Pancreas (tissue), 10 donors: ENCODE measurements at regions not wholly inside any gene's neighbourhood (a gene's known extent, or its start where the extent isn't known, plus 50 kb on each side); places are given as distances from the start of the nearest gene placed in this dataset.

Experiments used
- ATAC-seq, 4 donors: fragments of 200-7000 bp; cut with Tn5 transposase; one replicate each; pipeline versions ENCODE4 v1.8.0 to v1.9.1; 2020; ENCODE audit warnings: mild to moderate bottlenecking in 4 of 4, moderate library complexity in 4 of 4
- DNase-seq, 6 donors: peaks; one replicate each; pipeline ENCODE4 v3.0.0-alpha.2; 2020
- FAIRE-seq: peaks from 2 replicates; lab custom pipeline; 2012; peaks lifted over from hg19 to GRCh38; lab: Jason Lieb, UNC
- H3K27ac ChIP-seq, 4 donors: fragments of 200-600 bp; sonication (generic); 1 replicate in 3 of 4; 2 replicates in 1 of 4; pipeline versions ENCODE4 v1.5.0 to v1.8.0; 2020
- H3K27me3 ChIP-seq, 4 donors: fragments of 200-600 bp; one replicate each; pipeline ENCODE4 v1.8.0; 2021
- H3K36me3 ChIP-seq, 3 donors: fragments of 200-600 bp; sonication (generic) in 1 of 3; one replicate each; pipeline versions ENCODE4 v1.5.0 to v1.8.0; 2020 to 2021
- H3K4me1 ChIP-seq, 3 donors: fragments of 200-600 bp; one replicate each; pipeline ENCODE4 v1.8.0; 2021
- H3K4me3 ChIP-seq, 4 donors: fragments of 200-600 bp; sonication (generic) in 2 of 4; one replicate each; pipeline versions ENCODE4 v1.5.0 to v1.8.0; 2020 to 2021
- H3K9me3 ChIP-seq, 4 donors: fragments of 200-600 bp; one replicate each; pipeline ENCODE4 v1.8.0; 2021
- WGBS, 2 donors: extraction: QIAGEN DNeasy Blood & Tissue Kit; methylation state at CpG; one replicate each; pipeline ENCODE4 v1.1.7; 2013; 5-methylcytosine and 5-hydroxymethylcytosine counted together
- intact Hi-C, 3 donors: fragments of 100-400 bp; cut with DNase I; formaldehyde crosslinking; loops; one replicate each; pipeline versions ENCODE4 v1.11.1 to v1.14.2; 2022
- TF ChIP-seq, protein P1 (sequence below), 4 donors: fragments of 200-600 bp; sonication (generic) in 3 of 4; IDR thresholded peaks; one replicate each; pipeline versions ENCODE4 v1.5.0 to v1.8.0; 2021; ENCODE audit warnings: antibody characterized with exemption in 4 of 4
- donor health status: healthy with polysubstance abuse.
- donor health status: DM: no; HTN: no; CAD: no; lungs with moderate emphysema.
- donor health status: DM: no; HTN: no; CAD: no.
- donor health status: control.
- donor health status: control.
- donor health status: Bipolar disorder and iron deficiency.
- donor health status: DM: yes; HTN: yes; CAD: no.
- donor health status: DM: no; HTN: no; CAD: no.
- donor health status: DM: no; HTN: no; CAD: no.
- donor health status: DM: yes; HTN: yes; CAD: no.

DNA sequence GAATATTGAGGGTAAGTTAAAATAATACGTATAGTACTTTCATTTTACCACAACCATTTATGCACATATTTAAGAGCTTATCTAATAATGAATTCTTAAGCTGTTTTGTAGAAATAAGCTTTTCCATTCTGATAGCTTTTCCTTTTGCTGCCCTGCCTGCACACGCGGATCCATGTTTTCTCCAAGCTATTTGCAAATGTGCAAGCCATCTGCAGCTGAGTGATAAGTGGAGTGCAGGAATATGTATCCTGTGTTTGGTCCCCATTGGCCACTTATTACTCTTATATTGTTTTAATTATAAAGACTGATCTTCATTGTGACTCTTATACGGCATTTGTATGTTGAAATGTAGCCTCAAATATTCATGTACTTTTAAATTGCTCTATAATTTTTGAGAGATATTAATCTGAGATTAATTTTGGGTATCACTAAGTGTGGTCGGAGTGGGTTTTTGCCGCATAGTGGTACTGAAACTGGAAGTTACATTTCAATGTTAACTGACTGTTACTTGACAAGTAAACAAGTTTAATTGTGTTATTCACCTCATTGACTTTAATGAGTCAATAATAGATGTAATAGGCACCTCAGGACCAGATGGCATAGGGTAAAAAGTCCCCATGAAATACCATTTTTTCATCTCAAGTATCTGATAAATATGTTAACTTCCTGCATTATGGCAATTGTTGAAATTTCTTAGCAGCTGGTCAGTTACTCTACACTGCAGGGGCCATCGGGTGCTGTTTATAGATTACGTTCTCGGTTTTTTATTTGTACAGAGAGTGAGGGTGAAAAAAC is 1567.4 kb downstream of the EFNB2 start:
- TF ChIP-seq, protein P1, sequence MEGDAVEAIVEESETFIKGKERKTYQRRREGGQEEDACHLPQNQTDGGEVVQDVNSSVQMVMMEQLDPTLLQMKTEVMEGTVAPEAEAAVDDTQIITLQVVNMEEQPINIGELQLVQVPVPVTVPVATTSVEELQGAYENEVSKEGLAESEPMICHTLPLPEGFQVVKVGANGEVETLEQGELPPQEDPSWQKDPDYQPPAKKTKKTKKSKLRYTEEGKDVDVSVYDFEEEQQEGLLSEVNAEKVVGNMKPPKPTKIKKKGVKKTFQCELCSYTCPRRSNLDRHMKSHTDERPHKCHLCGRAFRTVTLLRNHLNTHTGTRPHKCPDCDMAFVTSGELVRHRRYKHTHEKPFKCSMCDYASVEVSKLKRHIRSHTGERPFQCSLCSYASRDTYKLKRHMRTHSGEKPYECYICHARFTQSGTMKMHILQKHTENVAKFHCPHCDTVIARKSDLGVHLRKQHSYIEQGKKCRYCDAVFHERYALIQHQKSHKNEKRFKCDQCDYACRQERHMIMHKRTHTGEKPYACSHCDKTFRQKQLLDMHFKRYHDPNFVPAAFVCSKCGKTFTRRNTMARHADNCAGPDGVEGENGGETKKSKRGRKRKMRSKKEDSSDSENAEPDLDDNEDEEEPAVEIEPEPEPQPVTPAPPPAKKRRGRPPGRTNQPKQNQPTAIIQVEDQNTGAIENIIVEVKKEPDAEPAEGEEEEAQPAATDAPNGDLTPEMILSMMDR (IDR thresholded peaks at IDR 0.05), result no peak
- no peak for ATAC-seq
- Histone ChIP-seq H3K27ac (no peak overlapping the region), H3K27me3 (no peaks in the 10 kb centered on the region), H3K36me3 (no peaks in the 10 kb centered on the region), H3K9me3 (no peaks in the 10 kb centered on the region), H3K4me1 (no peaks in the 10 kb centered on the region), H3K4me3 (no peak overlapping the region)
- DNase-seq, result no peak
- 71 to 75% methylated on average over 9 of the region's 9 CpGs for WGBS, 2 donors
- intact Hi-C loops, result no loop called here
- no peak for FAIRE-seq

DNA sequence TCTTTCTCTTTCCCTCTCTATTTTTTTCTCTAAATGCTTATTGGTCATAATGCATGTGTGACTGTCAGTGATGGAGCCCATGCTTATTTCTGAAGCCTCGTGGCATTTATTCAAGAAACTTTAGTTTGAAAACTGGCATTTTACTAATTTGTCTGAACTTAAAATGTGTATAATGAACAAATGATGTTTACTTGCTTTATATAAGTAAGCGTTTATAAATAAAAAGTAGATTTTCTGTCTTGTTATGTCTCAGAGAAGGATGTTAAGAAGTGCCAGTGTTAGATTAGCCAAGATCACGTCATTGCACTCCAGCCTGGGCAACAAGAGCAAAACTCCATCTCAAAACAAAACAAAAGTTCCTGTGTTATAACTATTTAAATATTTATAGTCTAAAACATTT is 1568.1 kb downstream of the EFNB2 start:
- 48 to 56% methylated on average over 3 of the region's 3 CpGs for WGBS, 2 donors
- Histone ChIP-seq H3K4me1 (no peaks in the 10 kb centered on the region), H3K36me3 (no peaks in the 10 kb centered on the region), H3K27me3 (no peaks in the 10 kb centered on the region), H3K27ac (no peak overlapping the region), H3K4me3 (no peak overlapping the region), H3K9me3 (no peaks in the 10 kb centered on the region)
- ATAC-seq, result no peak
- TF ChIP-seq, protein P1 (IDR thresholded peaks at IDR 0.05), result no peak
- intact Hi-C loops, result no loop called here
- DNase-seq, result no peak
- FAIRE-seq, result no peak

DNA sequence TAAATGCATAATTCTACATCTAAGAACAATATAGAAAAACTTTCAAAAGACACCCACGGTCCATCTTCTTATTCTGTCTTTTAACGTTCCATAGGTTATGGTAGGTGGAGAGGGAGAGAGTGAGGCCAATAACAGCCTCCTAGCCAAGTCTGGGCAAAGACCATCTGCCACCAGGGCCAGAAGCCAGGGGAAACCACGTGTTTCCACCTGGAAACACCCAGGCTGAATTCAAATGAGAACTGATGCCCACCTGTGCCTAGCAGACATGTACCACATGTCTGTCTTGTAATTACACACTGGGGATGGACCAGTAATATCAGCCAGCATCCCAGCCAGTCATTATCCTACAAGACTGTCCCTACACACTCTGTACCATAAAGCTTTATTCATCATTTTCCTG is 1573.1 kb downstream of the EFNB2 start:
- no peaks in the 10 kb centered on the region for H3K9me3 ChIP-seq
- no peak overlapping the region for H3K4me3 ChIP-seq
- 66 to 71% methylated on average over 3 of the region's 3 CpGs for WGBS, 2 donors
- intact Hi-C loops, result no loop called here
- no peaks in the 10 kb centered on the region for H3K4me1 ChIP-seq
- DNase-seq (no peak), FAIRE-seq (no peak), ATAC-seq (no peak)
- no peak overlapping the region for H3K27ac ChIP-seq
- TF ChIP-seq, protein P1 (IDR thresholded peaks at IDR 0.05), result no peak
- H3K36me3 ChIP-seq, result no peaks in the 10 kb centered on the region
- H3K27me3 ChIP-seq, result no peaks in the 10 kb centered on the region

DNA sequence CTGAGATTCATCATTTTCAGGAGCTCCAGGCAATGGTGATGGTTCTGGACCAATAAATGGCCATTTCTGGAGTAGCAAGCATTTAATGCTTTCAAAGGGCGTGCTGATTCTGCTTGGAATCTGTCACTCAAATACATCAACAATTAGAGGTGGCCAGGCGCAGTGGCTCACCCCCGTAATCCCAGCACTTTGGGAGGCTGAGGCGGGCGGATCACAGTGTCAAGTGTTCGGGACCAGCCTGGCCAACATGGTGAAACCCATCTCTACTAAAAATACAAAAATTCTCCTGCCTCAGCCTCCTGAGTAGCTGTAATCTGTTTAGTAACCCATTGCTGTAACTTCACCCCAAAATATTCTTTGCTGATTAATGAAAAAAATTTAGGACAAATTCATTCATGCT is 1574.2 kb downstream of the EFNB2 start:
- Histone ChIP-seq H3K36me3 (no peaks in the 10 kb centered on the region), H3K27me3 (no peaks in the 10 kb centered on the region), H3K27ac (no peak overlapping the region), H3K9me3 (no peaks in the 10 kb centered on the region), H3K4me1 (no peaks in the 10 kb centered on the region), H3K4me3 (no peak overlapping the region)
- intact Hi-C loops, result no loop called here
- WGBS, 2 donors, result 79 to 85% methylated on average over 6 of the region's 6 CpGs
- TF ChIP-seq, protein P1 (IDR thresholded peaks at IDR 0.05), result no peak
- DNase-seq (peak in 1 of 6 donors; percentile 14), ATAC-seq (no peak), FAIRE-seq (no peak)

DNA sequence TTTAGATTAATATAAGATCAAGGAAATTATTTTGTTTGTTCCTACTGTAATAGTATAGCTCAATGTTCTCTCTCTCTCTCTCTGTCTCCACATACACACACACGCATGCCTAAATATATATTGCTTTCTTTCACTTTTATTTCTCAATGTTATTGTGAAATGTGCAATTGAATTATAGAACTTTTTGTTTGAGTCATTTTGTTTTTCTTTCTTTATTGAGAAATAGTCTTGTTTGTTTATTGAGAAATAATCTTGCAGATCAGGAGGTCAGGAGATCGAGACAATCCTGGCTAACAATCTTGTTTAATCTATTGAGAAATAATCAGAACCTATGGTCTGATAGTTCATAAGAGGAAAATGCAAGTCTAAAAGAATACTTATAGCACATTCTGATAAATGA is 1581.3 kb downstream of the EFNB2 start:
- H3K36me3 ChIP-seq, result no peaks in the 10 kb centered on the region
- WGBS, 2 donors, result 63 to 76% methylated on average over 2 of the region's 2 CpGs
- H3K4me1 ChIP-seq, result no peaks in the 10 kb centered on the region
- no peak overlapping the region for H3K4me3 ChIP-seq
- DNase-seq (no peak), FAIRE-seq (no peak), ATAC-seq (no peak)
- H3K27ac ChIP-seq, result no peak overlapping the region
- intact Hi-C loops, result no loop called here
- H3K27me3 ChIP-seq, result no peaks in the 10 kb centered on the region
- TF ChIP-seq, protein P1 (IDR thresholded peaks at IDR 0.05), result no peak
- H3K9me3 ChIP-seq, result no peaks in the 10 kb centered on the region
